HepG2 (cell line): ENCODE measurements at regions not wholly inside any gene's neighbourhood (a gene's known extent, or its start where the extent isn't known, plus 50 kb on each side); places are given as distances from the start of the nearest gene placed in this dataset.

ENCODE experiments used
- DMTF1 ChIP-seq: sonication (generic); formaldehyde crosslinking; IDR thresholded peaks from 2 replicates; pipeline ENCODE4 v1.4.0; 2020; ENCODE audit warnings: mild to moderate bottlenecking, missing genetic modification reagents
- EHMT2 ChIP-seq: fragments of 200-600 bp; sonication (generic); IDR thresholded peaks from 2 replicates; pipeline ENCODE4 v1.7.0; 2017; ENCODE audit warnings: antibody characterized with exemption, low read depth, low read length, borderline replicate concordance
- GZF1 ChIP-seq: sonication (generic); formaldehyde crosslinking; IDR thresholded peaks from 2 replicates; pipeline ENCODE4 v1.5.1; 2020; ENCODE audit warnings: mild to moderate bottlenecking, missing genetic modification reagents
- HMGXB4 ChIP-seq, 2 experiments: sonication (generic) in 1 of 2; formaldehyde crosslinking in 1 of 2; IDR thresholded peaks; 2 replicates each; pipeline versions ENCODE4 v1.4.0 to v1.6.1; 2018 to 2020; ENCODE audit warnings: missing genetic modification reagents in 2 of 2, borderline replicate concordance in 1 of 2, low read depth in 1 of 2, mild to moderate bottlenecking in 1 of 2, missing biosample characterization in 1 of 2
- MAFK ChIP-seq, 2 experiments: IDR thresholded peaks in 1 of 2; conservative IDR thresholded peaks in 1 of 2; 2 replicates each; pipeline ENCODE4 v1.6.1; 2011; ENCODE audit warnings: improper control_type of control experiment in 2 of 2, low read length in 2 of 2
- MTA1 ChIP-seq: sonication (generic); formaldehyde crosslinking; IDR thresholded peaks from 2 replicates; pipeline ENCODE4 v1.4.0; 2020; ENCODE audit warnings: missing genetic modification reagents, mild to moderate bottlenecking, borderline replicate concordance
- POLR2A ChIP-seq, 2 experiments: IDR thresholded peaks; 2 replicates each; pipeline ENCODE4 v1.6.1; 2011; ENCODE audit warnings: low read depth in 2 of 2, low read length in 2 of 2, mild to moderate bottlenecking in 1 of 2, moderate library complexity in 1 of 2; ENCODE audit not compliant: insufficient read depth in 1 of 2
- SKI ChIP-seq: fragments of 450-650 bp; IDR thresholded peaks from one replicate; pipeline ENCODE4 v1.6.1; 2018; ENCODE audit warnings: mild to moderate bottlenecking; ENCODE audit not compliant: partially characterized antibody
- SMC3 ChIP-seq: IDR thresholded peaks from 2 replicates; pipeline ENCODE4 v1.6.1; 2011; ENCODE audit warnings: low read length, improper control_type of control experiment
- TFE3 ChIP-seq: IDR thresholded peaks from 2 replicates; pipeline ENCODE4 v1.6.1; 2016
- THRA ChIP-seq: sonication (generic); formaldehyde crosslinking; IDR thresholded peaks from 2 replicates; pipeline ENCODE4 v1.4.0; 2020; ENCODE audit warnings: missing genetic modification reagents, borderline replicate concordance
- ZBTB2 ChIP-seq: sonication (generic); formaldehyde crosslinking; IDR thresholded peaks from 2 replicates; pipeline ENCODE4 v1.8.0; 2022; ENCODE audit warnings: low read depth, missing genetic modification reagents
- ZBTB4 ChIP-seq: sonication (generic); formaldehyde crosslinking; IDR thresholded peaks from 2 replicates; pipeline ENCODE4 v1.4.0; 2020; ENCODE audit warnings: missing genetic modification reagents, mild to moderate bottlenecking, borderline replicate concordance
- ZMYM3 ChIP-seq: sonication (generic); formaldehyde crosslinking; IDR thresholded peaks from 2 replicates; pipeline ENCODE4 v1.5.1; 2020; ENCODE audit warnings: mild to moderate bottlenecking, missing genetic modification reagents
- ZNF33B ChIP-seq: sonication (generic); formaldehyde crosslinking; IDR thresholded peaks from 2 replicates; pipeline ENCODE4 v1.5.1; 2020; ENCODE audit warnings: mild to moderate bottlenecking, missing genetic modification reagents
- ZNF639 ChIP-seq: conservative IDR thresholded peaks from 2 replicates; pipeline ENCODE4 v1.6.1; 2018; ENCODE audit warnings: missing genetic modification reagents

GRCh38 chr5:155460501-155460931, 447.0 kb downstream of the KIF4B start (continued):
- peak; percentile 60; the same call in 1 of the 2 replicates for TF ChIP-seq THRA (CRISPR knock-in tag)
- no peak for TF ChIP-seq SKI
- no peak for TF ChIP-seq HMGXB4 (CRISPR knock-in tag; IDR thresholded peaks at IDR 0.05; ENCODE audit: borderline replicate concordance in 1 of 2, low read depth in 1 of 2)
- no peak for TF ChIP-seq ZNF639 (CRISPR knock-in tag)
- peak; percentile 99 for TF ChIP-seq MAFK (conservative IDR thresholded peaks at IDR 0.05 in 1 of 2, IDR thresholded peaks at IDR 0.05 in 1 of 2; ENCODE audit: low read length in 2 of 2)
- TF ChIP-seq MTA1 (CRISPR knock-in tag): no peak; the same call in 1 of the 2 replicates
- TF ChIP-seq SMC3: no peak; the same call in 1 of the 2 replicates
- peak; percentile 41; the same call in 1 of the 2 replicates for TF ChIP-seq EHMT2
- TF ChIP-seq POLR2A (IDR thresholded peaks at IDR 0.05; ENCODE audit: insufficient read depth in 1 of 2, low read depth in 2 of 2, low read length in 2 of 2): no peak
- peak; percentile 35; the same call in 1 of the 2 replicates for TF ChIP-seq TFE3
- no peak for TF ChIP-seq GZF1 (CRISPR knock-in tag)
- TF ChIP-seq ZBTB4 (CRISPR knock-in tag): no peak
- no peak for TF ChIP-seq ZNF33B (CRISPR knock-in tag)
- TF ChIP-seq ZBTB2 (CRISPR knock-in tag): no peak
- TF ChIP-seq DMTF1 (CRISPR knock-in tag): no peak
- no peak for TF ChIP-seq ZMYM3
